H1 (cell line): ENCODE measurements at regions not wholly inside any gene's neighbourhood (a gene's known extent, or its start where the extent isn't known, plus 50 kb on each side); places are given as distances from the start of the nearest gene placed in this dataset.

Experiments
- CTCF ChIA-PET: fragments of 300-600 bp; sonication (Branson Sonifier 250); formaldehyde crosslinking; loops from one replicate; lab custom pipeline; 2021; ENCODE audit not compliant: partially characterized antibody; lab: Charles Lee
- POLR2A ChIA-PET: fragments of 300-600 bp; sonication (Branson Sonifier 250); formaldehyde crosslinking; loops from one replicate; lab custom pipeline; 2021; ENCODE audit warnings: inconsistent platforms; ENCODE audit not compliant: partially characterized antibody; lab: Charles Lee
- DNase-seq, 2 experiments: peaks; one replicate each; pipeline versions ENCODE4 v3.0.0 to v3.0.0-alpha.2; 2010 to 2022; ENCODE audit warnings: low spot score in 2 of 2, low read depth in 1 of 2, mixed read lengths in 1 of 2
- FAIRE-seq: peaks from 2 replicates; lab custom pipeline; 2011; peaks lifted over from hg19 to GRCh38; lab: Jason Lieb, UNC
- H2AFZ ChIP-seq: 2 replicates; pipeline ENCODE4 v1.8.1; 2012; ENCODE audit warnings: low read length, inconsistent platforms
- H2AK5ac ChIP-seq: 2 replicates; pipeline ENCODE4 v1.6.1; 2013; ENCODE audit warnings: low read depth, low read length
- H2BK120ac ChIP-seq: replicated peaks from 2 replicates; pipeline ENCODE3; 2013; ENCODE audit warnings: low read depth, low read length, inconsistent platforms
- H2BK12ac ChIP-seq: 2 replicates; pipeline ENCODE4 v1.6.1; 2013; ENCODE audit warnings: low read depth, low read length
- H2BK15ac ChIP-seq: 2 replicates; pipeline ENCODE4 v1.6.1; 2013; ENCODE audit warnings: low read length
- H2BK20ac ChIP-seq: 2 replicates; pipeline ENCODE4 v1.6.1; 2013; ENCODE audit warnings: low read length
- H2BK5ac ChIP-seq: 2 replicates; pipeline ENCODE4 v1.6.1; 2013; ENCODE audit warnings: low read depth, low read length
- H3K14ac ChIP-seq: 2 replicates; pipeline ENCODE4 v1.6.1; 2013; ENCODE audit warnings: inconsistent platforms; ENCODE audit not compliant: insufficient read length
- H3K18ac ChIP-seq: 2 replicates; pipeline ENCODE4 v1.6.1; 2013; ENCODE audit warnings: low read length; ENCODE audit errors: extremely low read depth
- H3K23ac ChIP-seq: 2 replicates; pipeline ENCODE4 v1.6.1; 2013; ENCODE audit warnings: inconsistent platforms; ENCODE audit not compliant: insufficient read length
- H3K23me2 ChIP-seq: 2 replicates; pipeline ENCODE4 v1.6.1; 2013; ENCODE audit warnings: low read depth, low read length
- H3K27ac ChIP-seq: 2 replicates; pipeline ENCODE4 v1.6.1; 2011; ENCODE audit warnings: low read depth, low read length, inconsistent platforms
- H3K27me3 ChIP-seq, 4 experiments: replicated peaks in 1 of 4; 1 replicate in 1 of 4; 2 replicates in 3 of 4; pipeline versions ENCODE4 v1.6.1 to v1.8.1; 2011 to 2013; ENCODE audit warnings: low read length in 3 of 4, mild to moderate bottlenecking in 3 of 4, inconsistent platforms in 2 of 4, mixed read lengths in 2 of 4, moderate library complexity in 1 of 4; ENCODE audit not compliant: control insufficient read depth in 3 of 4, insufficient read depth in 3 of 4; ENCODE audit errors: extremely low read depth in 1 of 4
- H3K36me3 ChIP-seq, 4 experiments: 2 replicates each; pipeline versions ENCODE4 v1.6.1 to v1.8.1; 2011 to 2013; ENCODE audit warnings: mild to moderate bottlenecking in 4 of 4, low read length in 3 of 4, moderate library complexity in 2 of 4, control low read depth in 1 of 4, inconsistent platforms in 1 of 4; ENCODE audit not compliant: insufficient read depth in 4 of 4, control insufficient read depth in 2 of 4
- H3K4ac ChIP-seq: replicated peaks from 2 replicates; pipeline ENCODE3; 2013; ENCODE audit warnings: low read length, low read depth, mixed read lengths, inconsistent platforms; ENCODE audit not compliant: insufficient read length
- H3K4me1 ChIP-seq, 4 experiments: replicated peaks in 1 of 4; 1 replicate in 1 of 4; 2 replicates in 3 of 4; pipeline versions ENCODE4 v1.6.1 to v1.8.1; 2011 to 2013; ENCODE audit warnings: low read length in 3 of 4, inconsistent platforms in 2 of 4, mixed read lengths in 1 of 4; ENCODE audit not compliant: insufficient read depth in 4 of 4, control insufficient read depth in 3 of 4
- H3K4me2 ChIP-seq, 2 experiments: 2 replicates each; pipeline versions ENCODE4 v1.6.1 to v1.8.1; 2011 to 2013; ENCODE audit warnings: low read depth in 2 of 2, low read length in 2 of 2, control low read depth in 1 of 2, inconsistent platforms in 1 of 2, mild to moderate bottlenecking in 1 of 2; ENCODE audit not compliant: insufficient read depth in 1 of 2
- H3K4me3 ChIP-seq, 4 experiments: fragments of 200-600, 300-600 bp in 1 of 4; sonication (generic), shearing (Covaris generic), sonication (Bioruptor Twin) in 1 of 4; 2 replicates each; pipeline versions ENCODE4 v1.5.1 to v1.8.1; 2011 to 2016; ENCODE audit warnings: low read length in 4 of 4, low read depth in 3 of 4, control low read depth in 2 of 4, inconsistent platforms in 2 of 4, mild to moderate bottlenecking in 2 of 4, mixed read lengths in 1 of 4, moderate library complexity in 1 of 4; ENCODE audit not compliant: insufficient read depth in 2 of 4; ENCODE audit errors: extremely low read depth in 1 of 4
- H3K56ac ChIP-seq: replicated peaks from 2 replicates; pipeline ENCODE3; 2013; ENCODE audit warnings: low read depth, mild to moderate bottlenecking, mixed read lengths, low read length, inconsistent platforms; ENCODE audit not compliant: insufficient read length
- H3K79me1 ChIP-seq: 2 replicates; pipeline ENCODE4 v1.6.1; 2013; ENCODE audit warnings: low read depth, low read length, control low read depth
- H3K79me2 ChIP-seq, 2 experiments: 2 replicates each; pipeline versions ENCODE4 v1.6.1 to v1.8.1; 2012 to 2013; ENCODE audit warnings: low read length in 2 of 2, mild to moderate bottlenecking in 2 of 2, inconsistent platforms in 1 of 2; ENCODE audit not compliant: insufficient read depth in 2 of 2, control insufficient read depth in 1 of 2
- H3K9ac ChIP-seq, 4 experiments: replicated peaks in 1 of 4; 1 replicate in 1 of 4; 2 replicates in 3 of 4; pipeline versions ENCODE4 v1.6.1 to v1.8.1; 2011 to 2013; ENCODE audit warnings: low read depth in 3 of 4, low read length in 3 of 4, control low read depth in 2 of 4, mild to moderate bottlenecking in 2 of 4, moderate library complexity in 2 of 4, inconsistent platforms in 1 of 4; ENCODE audit errors: extremely low read depth in 1 of 4
- H3K9me3 ChIP-seq, 2 experiments: 2 replicates each; pipeline versions ENCODE4 v1.6.1 to v1.8.1; 2012 to 2013; ENCODE audit warnings: mild to moderate bottlenecking in 2 of 2, moderate library complexity in 2 of 2, control low read depth in 1 of 2, inconsistent platforms in 1 of 2, low read depth in 1 of 2, low read length in 1 of 2, mixed read lengths in 1 of 2; ENCODE audit not compliant: insufficient read depth in 2 of 2
- H4K20me1 ChIP-seq, 2 experiments: replicated peaks in 1 of 2; 2 replicates each; pipeline versions ENCODE3 to v1.8.1; 2011 to 2013; ENCODE audit warnings: inconsistent platforms in 2 of 2, low read length in 2 of 2, mild to moderate bottlenecking in 1 of 2; ENCODE audit not compliant: insufficient read depth in 2 of 2, control insufficient read depth in 1 of 2
- H4K5ac ChIP-seq: 2 replicates; pipeline ENCODE4 v1.6.1; 2013; ENCODE audit warnings: low read length, low read depth, mixed read lengths, inconsistent platforms; ENCODE audit not compliant: insufficient read length
- H4K8ac ChIP-seq: 2 replicates; pipeline ENCODE4 v1.8.0; 2013; ENCODE audit warnings: mild to moderate bottlenecking, moderate library complexity, low read length, inconsistent platforms; ENCODE audit not compliant: insufficient read depth; ENCODE audit errors: extremely low read depth
- H4K91ac ChIP-seq: replicated peaks from 2 replicates; pipeline ENCODE3; 2013; ENCODE audit warnings: low read length, mixed read lengths, inconsistent platforms; ENCODE audit not compliant: insufficient read length
- CBX8 ChIP-seq: fragments of 300-800, 300-1000 bp; sonication (generic); IDR thresholded peaks from 2 replicates; pipeline ENCODE4 v1.7.1; 2016; ENCODE audit warnings: low read depth, low read length, borderline replicate concordance
- CEBPB ChIP-seq: IDR thresholded peaks from 2 replicates; pipeline ENCODE4 v1.6.1; 2012; ENCODE audit warnings: low read depth, low read length
- SIX5 ChIP-seq: IDR thresholded peaks from 2 replicates; pipeline ENCODE4 v1.6.1; 2011; ENCODE audit warnings: mild to moderate bottlenecking, low read depth, low read length
- SUZ12 ChIP-seq: fragments of 200-600 bp; sonication (generic); IDR thresholded peaks from 2 replicates; pipeline ENCODE4 v1.6.1; 2012; ENCODE audit warnings: mild to moderate bottlenecking, inconsistent platforms, low read length, moderate library complexity, mixed read lengths
- WGBS, 2 experiments: shearing (Covaris generic) in 1 of 2; methylation state at CpG; one replicate each; pipeline versions ENCODE4 v1.1.6 to v1.1.7; 2013 to 2015; ENCODE audit warnings: low lambda C conversion rate in 2 of 2, mixed read lengths in 2 of 2, inconsistent platforms in 1 of 2, low coverage in 1 of 2, missing lambda C conversion rate in 1 of 2; ENCODE audit not compliant: insufficient replicate concordance in 2 of 2, insufficient coverage in 1 of 2, insufficient read length in 1 of 2; ENCODE audit errors: extremely low coverage in 1 of 2, missing lambda C conversion rate in 1 of 2; 5-methylcytosine and 5-hydroxymethylcytosine counted together
- TF ChIP-seq, protein P1 (sequence below), 3 experiments: IDR thresholded peaks; 1 replicate in 2 of 3; 2 replicates in 1 of 3; pipeline versions ENCODE4 v1.5.1 to v1.6.1; 2011; ENCODE audit warnings: low read length in 3 of 3, mild to moderate bottlenecking in 3 of 3, inconsistent platforms in 2 of 3, low read depth in 1 of 3, moderate library complexity in 1 of 3; ENCODE audit not compliant: insufficient read depth in 1 of 3; ENCODE audit errors: control extremely low read depth in 1 of 3
- TF ChIP-seq, protein P2 (sequence below): IDR thresholded peaks from 2 replicates; pipeline ENCODE4 v1.6.1; 2012; ENCODE audit warnings: inconsistent platforms

DNA sequence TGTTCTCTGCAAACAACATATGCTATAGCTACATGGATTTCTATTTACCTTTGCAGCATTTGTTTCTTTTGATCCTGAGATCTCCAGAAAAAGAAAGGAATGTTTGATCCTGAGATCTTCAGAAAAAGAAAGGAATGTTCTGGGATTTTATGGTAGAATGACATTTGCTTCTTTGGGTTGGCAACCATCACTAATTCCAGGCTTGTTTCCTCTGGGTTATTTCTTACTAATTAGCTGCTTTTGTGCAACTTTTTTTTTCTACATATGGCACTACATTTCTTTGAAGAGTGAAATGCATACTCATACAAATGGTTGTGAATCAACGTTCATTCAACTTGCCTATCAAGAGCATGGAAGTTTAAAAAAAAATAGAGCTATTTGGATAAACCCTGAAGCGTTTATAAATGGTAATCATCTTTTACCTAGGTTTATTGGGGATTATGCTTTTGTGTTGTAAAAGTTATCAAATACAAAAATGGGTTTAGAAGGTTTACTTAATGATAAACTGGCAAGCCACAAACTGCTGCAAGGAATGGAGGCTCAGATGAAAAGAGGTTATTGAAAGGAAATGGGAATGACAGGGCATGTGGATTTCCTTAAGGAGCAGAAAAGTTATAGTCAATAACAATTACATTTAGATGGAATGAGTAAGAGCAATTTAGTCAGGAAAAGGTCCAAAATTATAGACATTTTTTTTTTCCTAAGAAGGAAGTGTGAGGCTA is 95.6 kb upstream of the PCDH18 start:
- Histone ChIP-seq H2BK120ac (no peak overlapping the region), H3K18ac (no peak overlapping the region), H3K4me3 (no peak overlapping the region), H2BK20ac (no peak overlapping the region), H4K91ac (no peak overlapping the region), H3K79me2 (no peaks in the 10 kb centered on the region), H2AK5ac (no peak overlapping the region), H2BK15ac (no peak overlapping the region), H3K79me1 (no peaks in the 10 kb centered on the region), H3K9me3 (peaks cover 0 to 4% of the 10 kb centered on the region in 2 experiments; a peak in 1 of 4 replicates), H2AFZ (no peak overlapping the region), H4K8ac (no peak overlapping the region), H2BK12ac (no peak overlapping the region), H3K4me1 (no peaks in the 10 kb centered on the region), H3K4ac (no peak overlapping the region), H3K27ac (no peak overlapping the region), H2BK5ac (no peak overlapping the region), H3K23me2 (no peaks in the 10 kb centered on the region; the same call in 1 of the 2 replicates), H4K20me1 (no peaks in the 10 kb centered on the region), H3K9ac (no peak overlapping the region), H4K5ac (no peak overlapping the region), H3K14ac (no peak overlapping the region), H3K4me2 (no peak overlapping the region), H3K56ac (no peak overlapping the region), H3K36me3 (no peaks in the 10 kb centered on the region), H3K23ac (no peak overlapping the region), H3K27me3 (no peaks in the 10 kb centered on the region)
- DNase-seq: no peak
- no peak for FAIRE-seq
- 84% methylated on average over 2 of the region's 2 CpGs; no CpG with 5 or more reads in 1 of the 2 experiments for WGBS, 2 experiments
- ChIA-PET CTCF (interaction anchor here (1.2 to 1.4 kb wide), 2 partner anchors 16 to 529 kb away, joined by 3 read pairs; no protein-coding TSS in a partner anchor), POLR2A (no interaction called here)
- TF ChIP-seq, protein P1, sequence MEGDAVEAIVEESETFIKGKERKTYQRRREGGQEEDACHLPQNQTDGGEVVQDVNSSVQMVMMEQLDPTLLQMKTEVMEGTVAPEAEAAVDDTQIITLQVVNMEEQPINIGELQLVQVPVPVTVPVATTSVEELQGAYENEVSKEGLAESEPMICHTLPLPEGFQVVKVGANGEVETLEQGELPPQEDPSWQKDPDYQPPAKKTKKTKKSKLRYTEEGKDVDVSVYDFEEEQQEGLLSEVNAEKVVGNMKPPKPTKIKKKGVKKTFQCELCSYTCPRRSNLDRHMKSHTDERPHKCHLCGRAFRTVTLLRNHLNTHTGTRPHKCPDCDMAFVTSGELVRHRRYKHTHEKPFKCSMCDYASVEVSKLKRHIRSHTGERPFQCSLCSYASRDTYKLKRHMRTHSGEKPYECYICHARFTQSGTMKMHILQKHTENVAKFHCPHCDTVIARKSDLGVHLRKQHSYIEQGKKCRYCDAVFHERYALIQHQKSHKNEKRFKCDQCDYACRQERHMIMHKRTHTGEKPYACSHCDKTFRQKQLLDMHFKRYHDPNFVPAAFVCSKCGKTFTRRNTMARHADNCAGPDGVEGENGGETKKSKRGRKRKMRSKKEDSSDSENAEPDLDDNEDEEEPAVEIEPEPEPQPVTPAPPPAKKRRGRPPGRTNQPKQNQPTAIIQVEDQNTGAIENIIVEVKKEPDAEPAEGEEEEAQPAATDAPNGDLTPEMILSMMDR (IDR thresholded peaks at IDR 0.05; ENCODE audit: control extremely low read depth in 1 of 3, insufficient read depth in 1 of 3, low read depth in 1 of 3, low read length in 3 of 3): no peak
- TF ChIP-seq CBX8 (no peak), CEBPB (no peak), SUZ12 (no peak), SIX5 (no peak)
- TF ChIP-seq, protein P2, sequence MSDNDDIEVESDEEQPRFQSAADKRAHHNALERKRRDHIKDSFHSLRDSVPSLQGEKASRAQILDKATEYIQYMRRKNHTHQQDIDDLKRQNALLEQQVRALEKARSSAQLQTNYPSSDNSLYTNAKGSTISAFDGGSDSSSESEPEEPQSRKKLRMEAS: no peak
